Right lobe of liver (tissue), 6 donors: ENCODE measurements at regions not wholly inside any gene's neighbourhood (a gene's known extent, or its start where the extent isn't known, plus 50 kb on each side); places are given as distances from the start of the nearest gene placed in this dataset.

Source experiments
- ATAC-seq, 4 donors: fragments of 200-7000 bp; cut with Tn5 transposase; one replicate each; pipeline ENCODE4 v1.9.1; 2020; ENCODE audit warnings: mild to moderate bottlenecking in 4 of 4, moderate library complexity in 4 of 4
- DNase-seq, 3 donors: peaks; one replicate each; pipeline ENCODE4 v3.0.0-alpha.2; 2020
- H3K27ac ChIP-seq, 3 donors: fragments of 200-600 bp; one replicate each; pipeline ENCODE4 v1.8.0; 2022
- H3K27me3 ChIP-seq, 2 donors: fragments of 200-600 bp; one replicate each; pipeline ENCODE4 v1.8.0; 2022
- H3K36me3 ChIP-seq, 4 donors: fragments of 200-600 bp; sonication (generic) in 1 of 4; one replicate each; pipeline versions ENCODE4 v1.5.1 to v1.8.0; 2017 to 2022; ENCODE audit warnings: control low read depth in 1 of 4
- H3K4me1 ChIP-seq, 4 donors: fragments of 200-600 bp; sonication (generic) in 1 of 4; one replicate each; pipeline versions ENCODE4 v1.5.1 to v1.8.0; 2017 to 2022; ENCODE audit warnings: control low read depth in 1 of 4
- H3K4me3 ChIP-seq, 3 donors: fragments of 200-600 bp; one replicate each; pipeline ENCODE4 v1.8.0; 2022
- H3K9me3 ChIP-seq, 4 donors: fragments of 200-600 bp; sonication (generic) in 1 of 4; one replicate each; pipeline versions ENCODE4 v1.5.1 to v1.8.0; 2017 to 2022; ENCODE audit warnings: control low read depth in 1 of 4
- CTCF ChIP-seq, 4 donors: fragments of 200-600 bp in 3 of 4; fragments of 450-650 bp in 1 of 4; IDR thresholded peaks; one replicate each; pipeline versions ENCODE4 v1.5.1 to v1.8.0; 2016 to 2022; ENCODE audit warnings: antibody characterized with exemption in 4 of 4, mild to moderate bottlenecking in 2 of 4
- POLR2A ChIP-seq: fragments of 450-650 bp; IDR thresholded peaks from one replicate; pipeline ENCODE4 v1.6.1; 2017; ENCODE audit warnings: antibody characterized with exemption, mild to moderate bottlenecking
- WGBS: methylation state at CpG from one replicate; pipeline ENCODE4 v1.1.6; 2018; ENCODE audit warnings: low coverage, low lambda C conversion rate; ENCODE audit not compliant: insufficient coverage; ENCODE audit errors: missing lambda C conversion rate; 5-methylcytosine and 5-hydroxymethylcytosine counted together
- intact Hi-C, 2 donors: fragments of 100-400 bp; cut with DNase I; formaldehyde crosslinking; loops; one replicate each; pipeline versions ENCODE4 v1.11.2 to v1.14.1; 2022
- donor health status: DM: no; HTN: yes; CAD: no.
- donor health status: DM: no; HTN: no; CAD: no.
- donor health status: DM: no; HTN: no; CAD: no.
- donor health status: DM: no; HTN: yes; CAD: no.
- donor health status: DM: no; HTN: yes; CAD: no.

DNA sequence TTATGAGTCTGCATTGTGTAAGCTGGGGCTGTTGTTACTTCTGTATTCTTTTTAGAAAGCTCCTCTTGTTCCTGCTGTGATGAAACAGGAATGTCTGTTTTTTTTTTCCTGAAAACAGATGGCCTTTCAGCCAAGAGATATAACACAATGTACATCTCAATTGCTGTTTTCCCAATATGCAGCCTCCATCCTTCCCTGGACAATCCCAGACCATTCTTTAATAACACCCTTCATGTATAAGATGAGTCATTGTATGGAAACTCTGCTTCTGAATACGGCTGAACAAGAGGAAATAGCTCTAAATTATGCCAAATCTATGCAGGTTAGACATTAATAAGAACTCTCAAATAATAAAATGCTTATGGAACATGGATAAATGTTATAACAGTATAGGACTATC lies 60.2 kb upstream of the LRRC4C start:
- intact Hi-C loops = no loop called here
- no peaks in the 10 kb centered on the region for H3K9me3 ChIP-seq
- ATAC-seq (no peak), DNase-seq (no peak)
- no peaks in the 10 kb centered on the region for H3K36me3 ChIP-seq
- 15% methylated on average over 1 of the region's 1 CpG for WGBS
- H3K27ac ChIP-seq = no peak overlapping the region
- no peak overlapping the region for H3K4me3 ChIP-seq
- TF ChIP-seq POLR2A (no peak), CTCF (IDR thresholded peaks at IDR 0.05) (no peak)
- H3K27me3 ChIP-seq = no peaks in the 10 kb centered on the region
- H3K4me1 ChIP-seq = no peaks in the 10 kb centered on the region

DNA sequence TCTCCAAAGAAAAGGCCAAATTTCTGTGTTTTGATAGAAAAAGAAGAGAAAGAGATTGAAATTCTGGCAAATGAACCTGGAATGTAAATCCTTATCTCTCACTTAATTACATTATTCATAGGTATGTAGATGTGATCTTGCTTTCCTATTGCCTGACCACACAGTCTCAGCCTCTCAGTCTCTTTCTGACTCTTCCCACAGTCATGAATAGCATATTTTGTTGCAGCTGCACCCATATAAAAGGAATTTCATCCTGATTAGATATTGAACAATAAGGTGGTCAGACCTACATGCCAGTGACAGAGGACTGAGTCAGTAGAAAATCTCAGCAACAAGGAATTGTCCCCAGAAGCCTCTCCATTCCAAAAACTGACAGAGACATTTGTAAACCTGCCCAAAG lies 62.9 kb upstream of the LRRC4C start:
- H3K4me1 ChIP-seq = no peaks in the 10 kb centered on the region
- no peaks in the 10 kb centered on the region for H3K9me3 ChIP-seq
- no peaks in the 10 kb centered on the region for H3K27me3 ChIP-seq
- no peak overlapping the region for H3K27ac ChIP-seq
- TF ChIP-seq POLR2A (no peak), CTCF (IDR thresholded peaks at IDR 0.05) (no peak)
- no peak overlapping the region for H3K4me3 ChIP-seq
- intact Hi-C loops = no loop called here
- no peak for ATAC-seq
- no peak for DNase-seq
- H3K36me3 ChIP-seq = no peaks in the 10 kb centered on the region

- Histone ChIP-seq H3K36me3 (no peaks in the 10 kb centered on the region), H3K27me3 (no peaks in the 10 kb centered on the region), H3K4me1 (no peaks in the 10 kb centered on the region), H3K27ac (no peak overlapping the region), H3K4me3 (no peak overlapping the region), H3K9me3 (no peaks in the 10 kb centered on the region)
- TF ChIP-seq CTCF (IDR thresholded peaks at IDR 0.05) = no peak
- TF ChIP-seq POLR2A = no peak
- no peak for DNase-seq
- ATAC-seq = no peak
- 33% methylated on average over 2 of the region's 2 CpGs for WGBS
- intact Hi-C loops = no loop called here
These were observed 63.6 kb upstream of the LRRC4C start for GRCh38 chr11:41522899-41523672.

DNA sequence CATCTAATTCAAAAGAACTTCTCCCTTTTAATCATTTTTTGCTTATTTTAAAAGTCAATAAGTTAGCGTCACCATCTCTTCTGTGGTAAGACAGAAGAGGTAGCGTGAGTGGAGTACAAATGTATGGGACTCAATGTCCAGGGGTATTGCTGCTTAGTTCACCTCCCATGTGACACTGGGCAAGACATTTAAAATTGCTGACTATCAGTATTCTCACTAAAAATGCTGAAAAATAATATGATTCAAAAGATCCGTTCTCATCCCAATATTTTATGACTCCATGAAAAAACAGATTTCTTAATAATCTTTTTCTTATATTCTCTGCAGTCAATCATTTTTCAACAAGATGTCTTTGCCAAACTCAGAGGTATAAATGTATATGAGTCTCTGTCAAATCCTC lies 68.1 kb upstream of the LRRC4C start:
- Histone ChIP-seq H3K27me3 (no peaks in the 10 kb centered on the region), H3K27ac (no peak overlapping the region), H3K36me3 (no peaks in the 10 kb centered on the region), H3K4me1 (no peaks in the 10 kb centered on the region), H3K4me3 (no peak overlapping the region), H3K9me3 (no peaks in the 10 kb centered on the region)
- TF ChIP-seq CTCF (IDR thresholded peaks at IDR 0.05) (no peak), POLR2A (no peak)
- DNase-seq (no peak), ATAC-seq (no peak)
- intact Hi-C loops = no loop called here
- WGBS = 56% methylated on average over 3 of the region's 3 CpGs

GRCh38 chr11:41532413-41532812 lies 73.0 kb upstream of the LRRC4C start:
- TF ChIP-seq CTCF (IDR thresholded peaks at IDR 0.05) (no peak), POLR2A (no peak)
- no peak for ATAC-seq
- intact Hi-C loops = no loop called here

More at GRCh38 chr11:41532413-41532812, 73.0 kb upstream of the LRRC4C start:
- no peaks in the 10 kb centered on the region for H3K9me3 ChIP-seq
- no peak overlapping the region for H3K27ac ChIP-seq
- H3K36me3 ChIP-seq = no peaks in the 10 kb centered on the region
- H3K4me1 ChIP-seq = no peaks in the 10 kb centered on the region
- H3K27me3 ChIP-seq = no peaks in the 10 kb centered on the region
- no peak overlapping the region for H3K4me3 ChIP-seq
- DNase-seq = no peak
- WGBS = 66% methylated on average over 7 of the region's 7 CpGs
